Neural progenitor cell (in vitro differentiated cells): ENCODE measurements at regions not wholly inside any gene's neighbourhood (a gene's known extent, or its start where the extent isn't known, plus 50 kb on each side); places are given as distances from the start of the nearest gene placed in this dataset.
A peak's percentile ranks its signal among the peaks of the same experiment; 100 is the strongest.
"Not testable (repeated sequence)": the region's sequence is repeated elsewhere in the genome, so short reads cannot be mapped to it uniquely, and the experiment has no call there.

Experiments used
- DNase-seq: peaks from one replicate; pipeline ENCODE4 v3.0.0-alpha.2; 2016; ENCODE audit warnings: low spot score
- H2AFZ ChIP-seq: fragments of 200-600 bp; sonication (generic); replicated peaks from 2 replicates; pipeline ENCODE4 v1.6.1; 2016; ENCODE audit warnings: antibody characterized with exemption
- H3F3A ChIP-seq: fragments of 200-600 bp; sonication (generic); 2 replicates; pipeline ENCODE4 v1.6.1; 2016; ENCODE audit warnings: antibody characterized with exemption, low read depth
- H3K27ac ChIP-seq: fragments of 200-600 bp; sonication (generic); 2 replicates; pipeline ENCODE4 v1.5.1; 2016; ENCODE audit warnings: mild to moderate bottlenecking
- H3K27me3 ChIP-seq: fragments of 200-600 bp; sonication (generic); 2 replicates; pipeline ENCODE4 v1.6.1; 2016; ENCODE audit warnings: mild to moderate bottlenecking, moderate library complexity
- H3K36me3 ChIP-seq: fragments of 200-600 bp; sonication (generic); 2 replicates; pipeline ENCODE4 v1.5.1; 2016
- H3K4me1 ChIP-seq: fragments of 200-600 bp; sonication (generic); 2 replicates; pipeline ENCODE4 v1.6.1; 2016; ENCODE audit warnings: mixed run types
- H3K4me2 ChIP-seq: fragments of 200-600 bp; sonication (generic); 2 replicates; pipeline ENCODE4 v1.6.1; 2016
- H3K4me3 ChIP-seq: fragments of 200-600 bp; sonication (generic); 2 replicates; pipeline ENCODE4 v1.5.1; 2016
- H3K79me2 ChIP-seq: fragments of 200-600 bp; sonication (generic); 2 replicates; pipeline ENCODE4 v1.6.1; 2016; ENCODE audit warnings: low read depth
- H3K9ac ChIP-seq: fragments of 200-600 bp; sonication (generic); 2 replicates; pipeline ENCODE4 v1.6.1; 2016
- H3K9me3 ChIP-seq: fragments of 200-600 bp; sonication (generic); 2 replicates; pipeline ENCODE4 v1.5.1; 2016; ENCODE audit warnings: low read depth
- H4K20me1 ChIP-seq: fragments of 200-600 bp; sonication (generic); 2 replicates; pipeline ENCODE4 v1.6.1; 2016; ENCODE audit warnings: low read depth
- H3K27ac Mint-ChIP-seq: 3 replicates; pipeline ENCODE4 v1.8.0; 2021; ENCODE audit warnings: mixed read lengths
- H3K27me3 Mint-ChIP-seq: 2 replicates; pipeline ENCODE4 v1.8.0; 2022; ENCODE audit warnings: low read depth, mild to moderate bottlenecking, inconsistent platforms, moderate library complexity, mixed read lengths; ENCODE audit not compliant: insufficient read depth
- H3K36me3 Mint-ChIP-seq: 3 replicates; pipeline ENCODE4 v1.8.0; 2021; ENCODE audit warnings: mixed read lengths
- H3K4me1 Mint-ChIP-seq: 3 replicates; pipeline ENCODE4 v1.8.0; 2021; ENCODE audit warnings: mixed read lengths
- H3K4me3 Mint-ChIP-seq: 3 replicates; pipeline ENCODE4 v1.8.0; 2021; ENCODE audit warnings: mild to moderate bottlenecking, moderate library complexity, mixed read lengths
- H3K9me3 Mint-ChIP-seq: 3 replicates; pipeline ENCODE4 v1.8.0; 2020; ENCODE audit warnings: mixed read lengths
- CTCF ChIP-seq: fragments of 200-600 bp; sonication (generic); IDR thresholded peaks from 2 replicates; pipeline ENCODE4 v1.5.1; 2017; ENCODE audit warnings: antibody characterized with exemption, mild to moderate bottlenecking
- EZH2 ChIP-seq: fragments of 200-600 bp; sonication (generic); IDR thresholded peaks from 2 replicates; pipeline ENCODE4 v1.6.1; 2017; ENCODE audit warnings: antibody characterized with exemption, mild to moderate bottlenecking, moderate library complexity
- EZH2phosphoT487 ChIP-seq: fragments of 200-600 bp; sonication (generic); IDR thresholded peaks from 2 replicates; pipeline ENCODE4 v1.6.1; 2017; ENCODE audit warnings: antibody characterized with exemption

GRCh38 chr9:99489060-99489413 is 267.0 kb downstream of the SEC61B start:
- TF ChIP-seq EZH2 (no peak), CTCF (no peak)
- Histone ChIP-seq H3K27me3 (no peaks in the 10 kb centered on the region), H3K36me3 (no peaks in the 10 kb centered on the region), H3F3A (peaks cover 17% of the 10 kb centered on the region), H3K4me2 (peak overlapping the region; percentile 58), H3K4me1 (peaks cover 17% of the 10 kb centered on the region), H2AFZ (peak overlapping the region; percentile 54), H3K9me3 (no peaks in the 10 kb centered on the region), H3K4me3 (no peak overlapping the region), H3K9ac (no peak overlapping the region), H3K79me2 (no peaks in the 10 kb centered on the region), H3K27ac (no peak overlapping the region), H4K20me1 (no peaks in the 10 kb centered on the region)
- no peak overlapping the region for H3K27ac Mint-ChIP-seq
- H3K4me3 Mint-ChIP-seq: no peak overlapping the region
- peaks cover 6% of the 10 kb centered on the region for H3K27me3 Mint-ChIP-seq
- no peak for DNase-seq
- no peaks in the 10 kb centered on the region for H3K9me3 Mint-ChIP-seq
- peaks cover 23% of the 10 kb centered on the region for H3K4me1 Mint-ChIP-seq
- H3K36me3 Mint-ChIP-seq: no peaks in the 10 kb centered on the region

- Histone ChIP-seq H3K4me1 (peaks cover 17% of the 10 kb centered on the region), H3K4me3 (no peak overlapping the region), H3K27me3 (no peaks in the 10 kb centered on the region), H3K4me2 (no peak overlapping the region), H3K9me3 (no peaks in the 10 kb centered on the region), H3K27ac (no peak overlapping the region), H2AFZ (no peak overlapping the region), H3K79me2 (no peaks in the 10 kb centered on the region), H4K20me1 (no peaks in the 10 kb centered on the region), H3F3A (peaks cover 17% of the 10 kb centered on the region), H3K36me3 (no peaks in the 10 kb centered on the region), H3K9ac (no peak overlapping the region)
- Mint-ChIP-seq H3K4me1 (peaks cover 23% of the 10 kb centered on the region), H3K9me3 (no peaks in the 10 kb centered on the region), H3K4me3 (no peak overlapping the region), H3K27ac (no peak overlapping the region), H3K27me3 (peaks cover 6% of the 10 kb centered on the region), H3K36me3 (no peaks in the 10 kb centered on the region)
- TF ChIP-seq EZH2 (no peak), EZH2phosphoT487 (no peak)
- no peak for DNase-seq
Measured at GRCh38 chr9:99490729-99491128, 268.6 kb downstream of the SEC61B start.

GRCh38 chr9:99491408-99492158 is 269.5 kb downstream of the SEC61B start:
- no peaks in the 10 kb centered on the region for H4K20me1 ChIP-seq
- Mint-ChIP-seq H3K9me3 (no peaks in the 10 kb centered on the region), H3K27me3 (peaks cover 6% of the 10 kb centered on the region), H3K4me1 (peaks cover 25% of the 10 kb centered on the region), H3K27ac (peak overlapping the region; percentile 42), H3K4me3 (no peak overlapping the region), H3K36me3 (no peaks in the 10 kb centered on the region)
- peaks cover 22% of the 10 kb centered on the region for H3F3A ChIP-seq
- TF ChIP-seq EZH2phosphoT487 (no peak), EZH2 (no peak), CTCF (no peak)
- DNase-seq: no peak
- H3K27me3 ChIP-seq: no peaks in the 10 kb centered on the region
- no peaks in the 10 kb centered on the region for H3K79me2 ChIP-seq
- H3K4me3 ChIP-seq: no peak overlapping the region
- H3K4me2 ChIP-seq: no peak overlapping the region
- H3K4me1 ChIP-seq: peaks cover 17% of the 10 kb centered on the region
- no peaks in the 10 kb centered on the region for H3K9me3 ChIP-seq
- no peak overlapping the region for H3K9ac ChIP-seq
- H2AFZ ChIP-seq: no peak overlapping the region
- no peak overlapping the region for H3K27ac ChIP-seq
- H3K36me3 ChIP-seq: no peaks in the 10 kb centered on the region

- H3K4me3 Mint-ChIP-seq: no peak overlapping the region
- no peak overlapping the region for H3K9ac ChIP-seq
- H3K36me3 ChIP-seq: no peaks in the 10 kb centered on the region
- no peaks in the 10 kb centered on the region for H3K79me2 ChIP-seq
- H3K9me3 ChIP-seq: no peaks in the 10 kb centered on the region
- no peaks in the 10 kb centered on the region for H3K27me3 Mint-ChIP-seq
- peaks cover 8% of the 10 kb centered on the region for H3K9me3 Mint-ChIP-seq
- no peak for TF ChIP-seq EZH2phosphoT487
- TF ChIP-seq EZH2: no peak
- no peak for TF ChIP-seq CTCF
- H3K27ac Mint-ChIP-seq: no peak overlapping the region
- no peak overlapping the region for H2AFZ ChIP-seq
- H3K27me3 ChIP-seq: no peaks in the 10 kb centered on the region
- H4K20me1 ChIP-seq: no peaks in the 10 kb centered on the region
- no peak overlapping the region for H3K4me3 ChIP-seq
- DNase-seq: no peak
- H3K4me1 ChIP-seq: no peaks in the 10 kb centered on the region
- peaks cover 1% of the 10 kb centered on the region for H3K36me3 Mint-ChIP-seq
- peaks cover 13% of the 10 kb centered on the region for H3K4me1 Mint-ChIP-seq
- peaks cover 4% of the 10 kb centered on the region for H3F3A ChIP-seq
- H3K4me2 ChIP-seq: no peak overlapping the region
- H3K27ac ChIP-seq: no peak overlapping the region
Measured at GRCh38 chr9:99497641-99498040, 275.6 kb downstream of the SEC61B start.

GRCh38 chr9:99498979-99499378 is 276.9 kb downstream of the SEC61B start:
- not testable (repeated sequence) for H3K27me3 Mint-ChIP-seq, H4K20me1 ChIP-seq, H3K36me3 Mint-ChIP-seq, H3K27me3 ChIP-seq, H3K9me3 Mint-ChIP-seq, H2AFZ ChIP-seq, H3F3A ChIP-seq, H3K36me3 ChIP-seq, H3K27ac Mint-ChIP-seq, H3K4me1 ChIP-seq, H3K9me3 ChIP-seq, DNase-seq, H3K4me2 ChIP-seq, H3K27ac ChIP-seq, H3K4me3 Mint-ChIP-seq, H3K9ac ChIP-seq, H3K79me2 ChIP-seq
- peak overlapping the region; percentile 34 for H3K4me3 ChIP-seq
- peaks cover 11% of the 10 kb centered on the region for H3K4me1 Mint-ChIP-seq
